ENCODE measurements at regions not wholly inside any gene's neighbourhood (a gene's known extent, or its start where the extent isn't known, plus 50 kb on each side); places are given as distances from the start of the nearest gene placed in this dataset.

DNA sequence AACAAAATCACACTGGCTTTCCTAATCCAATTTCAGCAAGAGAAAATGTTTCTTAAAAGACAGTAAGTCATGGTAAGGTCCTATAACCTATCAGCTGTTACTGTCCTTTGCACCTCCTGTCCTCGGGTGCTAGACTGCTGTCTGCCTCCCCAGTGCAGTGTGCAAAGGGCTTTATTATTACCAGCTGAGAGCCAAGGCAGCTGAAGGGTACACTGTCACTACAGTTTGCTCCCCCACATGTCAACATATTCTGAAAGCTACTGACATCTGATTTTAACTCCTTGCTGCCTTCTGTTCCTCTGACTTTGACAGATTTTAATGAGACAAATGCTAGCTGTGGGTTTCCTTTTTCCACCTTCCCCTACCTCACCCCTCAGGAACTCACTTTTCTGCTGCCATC is 389.4 kb upstream of the SLC24A2 start:
- DNase-seq (no peak), ATAC-seq (ENCODE audit: poor library complexity) (no peak)
- ChIA-PET POLR2A (no interaction called here), CTCF (no interaction called here)
- peaks cover 6% of the 10 kb centered on the region for H3K4me1 Mint-ChIP-seq (ENCODE audit: low read depth)
- H3K36me3 ChIP-seq (ENCODE audit: insufficient read depth, low read length) = no peaks in the 10 kb centered on the region
- H3K4me3 ChIP-seq (ENCODE audit: low read length) = no peak overlapping the region
- H3K4me1 ChIP-seq (ENCODE audit: insufficient read depth, low read length) = no peaks in the 10 kb centered on the region
- no peak overlapping the region for H3K27ac ChIP-seq (ENCODE audit: low read depth in 1 of 2, low read length in 2 of 2)
- H3K27me3 ChIP-seq (ENCODE audit: control insufficient read depth in 1 of 2, insufficient read depth in 2 of 2, low read length in 2 of 2) = peaks cover 0 to 3% of the 10 kb centered on the region in 2 experiments
- no peak overlapping the region for H3K27ac Mint-ChIP-seq
- no peaks in the 10 kb centered on the region for H3K9me3 ChIP-seq (ENCODE audit: control insufficient read depth in 1 of 2, insufficient read depth in 1 of 2, low read length in 2 of 2)
- H3K9me3 Mint-ChIP-seq = no peaks in the 10 kb centered on the region
- H3K36me3 Mint-ChIP-seq (ENCODE audit: low read depth) = no peaks in the 10 kb centered on the region
- intact Hi-C loops (cut with DNase I, micrococcal nuclease) = no loop called here
- peaks cover 4% of the 10 kb centered on the region for H3K27me3 Mint-ChIP-seq
- TF ChIP-seq, protein P1, sequence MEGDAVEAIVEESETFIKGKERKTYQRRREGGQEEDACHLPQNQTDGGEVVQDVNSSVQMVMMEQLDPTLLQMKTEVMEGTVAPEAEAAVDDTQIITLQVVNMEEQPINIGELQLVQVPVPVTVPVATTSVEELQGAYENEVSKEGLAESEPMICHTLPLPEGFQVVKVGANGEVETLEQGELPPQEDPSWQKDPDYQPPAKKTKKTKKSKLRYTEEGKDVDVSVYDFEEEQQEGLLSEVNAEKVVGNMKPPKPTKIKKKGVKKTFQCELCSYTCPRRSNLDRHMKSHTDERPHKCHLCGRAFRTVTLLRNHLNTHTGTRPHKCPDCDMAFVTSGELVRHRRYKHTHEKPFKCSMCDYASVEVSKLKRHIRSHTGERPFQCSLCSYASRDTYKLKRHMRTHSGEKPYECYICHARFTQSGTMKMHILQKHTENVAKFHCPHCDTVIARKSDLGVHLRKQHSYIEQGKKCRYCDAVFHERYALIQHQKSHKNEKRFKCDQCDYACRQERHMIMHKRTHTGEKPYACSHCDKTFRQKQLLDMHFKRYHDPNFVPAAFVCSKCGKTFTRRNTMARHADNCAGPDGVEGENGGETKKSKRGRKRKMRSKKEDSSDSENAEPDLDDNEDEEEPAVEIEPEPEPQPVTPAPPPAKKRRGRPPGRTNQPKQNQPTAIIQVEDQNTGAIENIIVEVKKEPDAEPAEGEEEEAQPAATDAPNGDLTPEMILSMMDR (IDR thresholded peaks at IDR 0.05) = no peak
- H3K4me3 Mint-ChIP-seq = no peak overlapping the region

DNA sequence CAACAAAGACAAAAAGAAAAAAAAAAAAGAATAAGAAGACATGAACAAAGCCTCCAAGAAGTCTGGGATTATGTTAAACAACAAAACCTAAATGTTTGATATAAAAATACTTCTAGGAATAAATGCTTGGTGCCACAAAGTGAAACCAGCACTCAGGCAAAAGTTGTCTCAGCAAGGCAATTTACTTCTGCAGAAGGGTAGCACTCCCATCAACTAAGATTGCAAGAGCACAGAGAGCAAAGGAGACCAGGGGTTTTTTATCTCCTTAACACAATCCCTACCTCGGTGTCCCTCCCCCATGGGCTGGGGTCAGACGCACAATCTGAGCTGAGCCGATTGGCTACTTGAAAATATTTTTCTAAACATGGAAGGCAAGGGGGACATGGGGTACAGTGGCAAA is 381.3 kb upstream of the SLC24A2 start:
- Mint-ChIP-seq H3K4me3 (no peak overlapping the region), H3K27ac (no peak overlapping the region), H3K36me3 (ENCODE audit: low read depth) (peaks cover 25% of the 10 kb centered on the region), H3K4me1 (ENCODE audit: low read depth) (no peaks in the 10 kb centered on the region), H3K9me3 (peaks cover 29% of the 10 kb centered on the region), H3K27me3 (no peaks in the 10 kb centered on the region)
- Histone ChIP-seq H3K27ac (ENCODE audit: low read depth in 1 of 2, low read length in 2 of 2) (no peak overlapping the region), H3K9me3 (ENCODE audit: control insufficient read depth in 1 of 2, insufficient read depth in 1 of 2, low read length in 2 of 2) (peaks cover 7 to 27% of the 10 kb centered on the region in 2 experiments), H3K4me3 (ENCODE audit: low read length) (no peak overlapping the region), H3K36me3 (ENCODE audit: insufficient read depth, low read length) (no peaks in the 10 kb centered on the region), H3K4me1 (ENCODE audit: insufficient read depth, low read length) (no peaks in the 10 kb centered on the region), H3K27me3 (ENCODE audit: control insufficient read depth in 1 of 2, insufficient read depth in 2 of 2, low read length in 2 of 2) (no peaks in the 10 kb centered on the region)
- DNase-seq (no peak), ATAC-seq (ENCODE audit: poor library complexity) (no peak)
- ChIA-PET CTCF (no interaction called here), POLR2A (interaction anchor here (0.6 kb wide), 1 partner anchor 199 kb away, joined by 3 read pairs; no protein-coding TSS in a partner anchor)
- intact Hi-C loops (cut with DNase I, micrococcal nuclease) = no loop called here
- TF ChIP-seq, protein P1 (IDR thresholded peaks at IDR 0.05) = no peak

DNA sequence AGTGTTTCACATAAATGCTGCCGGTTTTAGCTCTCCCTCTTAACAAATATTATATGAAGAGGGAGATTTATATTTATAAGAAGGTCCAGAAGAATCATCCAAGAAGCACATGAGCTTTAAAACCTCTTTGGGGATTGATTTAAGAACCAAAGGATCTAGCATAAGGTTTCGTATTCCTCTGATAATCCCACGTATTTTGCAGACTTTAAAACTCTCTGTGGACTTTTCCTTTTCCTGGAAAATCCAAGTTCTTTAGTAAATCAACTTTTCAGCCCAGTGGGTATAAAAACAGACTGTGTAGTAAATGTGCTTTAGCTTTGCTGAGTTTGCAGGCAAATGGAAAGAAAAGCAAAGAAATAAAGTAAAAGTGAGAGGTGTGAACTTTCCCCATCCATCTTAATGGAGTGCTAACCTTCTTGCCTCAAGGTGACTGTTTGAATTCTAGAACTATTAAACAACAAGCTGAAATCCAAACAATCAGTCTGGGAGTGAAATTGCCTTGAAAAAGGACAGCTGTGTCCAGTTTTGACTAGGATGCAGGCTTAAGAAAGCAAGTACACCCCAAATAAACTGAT is 363.4 kb upstream of the SLC24A2 start:
- POLR2A ChIA-PET = no interaction called here
- ATAC-seq (ENCODE audit: poor library complexity) (no peak), DNase-seq (no peak)
- Mint-ChIP-seq H3K9me3 (no peaks in the 10 kb centered on the region), H3K27me3 (peaks cover 10% of the 10 kb centered on the region), H3K4me3 (no peak overlapping the region), H3K36me3 (ENCODE audit: low read depth) (no peaks in the 10 kb centered on the region), H3K27ac (no peak overlapping the region), H3K4me1 (ENCODE audit: low read depth) (no peaks in the 10 kb centered on the region)
- intact Hi-C loops (cut with DNase I, micrococcal nuclease) = no loop called here
- no peaks in the 10 kb centered on the region for H3K9me3 ChIP-seq (ENCODE audit: control insufficient read depth in 1 of 2, insufficient read depth in 1 of 2, low read length in 2 of 2)
- no peak overlapping the region for H3K4me3 ChIP-seq (ENCODE audit: low read length)
- H3K4me1 ChIP-seq (ENCODE audit: insufficient read depth, low read length) = no peaks in the 10 kb centered on the region
- H3K27me3 ChIP-seq (ENCODE audit: control insufficient read depth in 1 of 2, insufficient read depth in 2 of 2, low read length in 2 of 2) = no peaks in the 10 kb centered on the region
- H3K27ac ChIP-seq (ENCODE audit: low read depth in 1 of 2, low read length in 2 of 2) = no peak overlapping the region
- no peaks in the 10 kb centered on the region for H3K36me3 ChIP-seq (ENCODE audit: insufficient read depth, low read length)
- TF ChIP-seq, protein P1 (IDR thresholded peaks at IDR 0.05) = no peak
- CTCF ChIA-PET = interaction anchor here (1.3 kb wide), 1 partner anchor 67 kb away, joined by 3 read pairs; no protein-coding TSS in a partner anchor
